GM21423 (cell line): ENCODE measurements at regions not wholly inside any gene's neighbourhood (a gene's known extent, or its start where the extent isn't known, plus 50 kb on each side); places are given as distances from the start of the nearest gene placed in this dataset.

Experiments used
- ATAC-seq: cut with Tn5 transposase; IDR thresholded peaks from one replicate; pipeline ENCODE4 v1.9.1; 2021; ENCODE audit warnings: mild to moderate bottlenecking, moderate library complexity; ENCODE audit not compliant: unreplicated experiment

DNA sequence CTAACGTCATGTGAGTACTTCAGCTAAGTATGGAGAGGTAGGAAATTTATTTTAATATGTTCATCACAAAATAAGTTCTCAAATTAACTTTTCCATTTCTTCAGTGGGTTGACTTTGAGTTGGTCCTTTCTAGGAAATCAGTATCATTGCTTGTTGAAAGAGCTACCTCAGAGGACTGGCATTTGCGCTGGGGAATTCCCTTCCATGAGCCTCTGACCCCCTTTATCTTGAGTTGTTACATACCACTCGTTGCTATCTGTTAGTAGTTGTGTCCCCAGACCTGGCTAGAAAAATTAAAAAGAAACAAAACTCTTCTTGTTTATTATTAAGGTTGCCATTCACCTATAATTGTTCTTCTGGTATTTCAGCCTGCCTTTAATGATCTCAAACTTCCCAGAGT lies 96.8 kb upstream of the ROBO2 start:
- no peak for ATAC-seq

DNA sequence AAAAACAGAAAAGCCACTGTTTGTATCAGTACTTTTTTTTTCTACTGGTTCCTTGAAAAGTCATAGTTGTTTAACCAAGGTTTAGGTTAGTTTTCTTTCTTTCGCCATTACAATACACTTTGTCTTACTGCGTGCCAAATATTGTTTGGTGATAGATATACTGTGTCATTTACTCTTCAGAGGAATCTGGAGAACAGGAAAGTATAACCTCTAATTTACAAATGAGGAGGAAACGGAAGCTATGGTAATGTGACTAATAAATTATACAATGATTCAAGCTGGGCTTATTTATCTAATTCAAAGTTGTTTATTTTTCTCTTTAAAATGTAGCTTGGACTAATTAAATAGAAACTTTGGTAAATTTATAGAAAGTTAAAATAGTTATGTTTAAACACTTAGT lies 96.2 kb upstream of the ROBO2 start:
- no peak for ATAC-seq

DNA sequence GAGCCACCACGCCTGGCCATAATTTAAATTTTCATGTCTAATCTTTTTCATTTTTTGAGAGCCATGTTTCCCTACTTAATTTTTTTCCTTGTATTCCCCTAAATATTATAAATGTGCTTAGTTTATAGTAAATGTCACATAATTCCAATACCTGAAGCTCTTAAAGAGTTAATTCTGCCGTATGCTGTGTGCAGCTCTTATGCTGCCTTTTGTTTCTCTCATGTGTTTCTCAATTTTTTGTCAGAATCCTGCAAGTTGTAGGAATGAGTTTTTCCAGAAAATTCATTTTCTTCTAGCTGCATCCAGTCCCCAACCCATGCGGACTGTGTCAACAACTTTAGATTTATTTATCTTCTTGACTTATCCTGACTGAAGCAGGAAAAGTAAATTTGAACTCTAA lies 90.9 kb upstream of the ROBO2 start:
- no peak for ATAC-seq

DNA sequence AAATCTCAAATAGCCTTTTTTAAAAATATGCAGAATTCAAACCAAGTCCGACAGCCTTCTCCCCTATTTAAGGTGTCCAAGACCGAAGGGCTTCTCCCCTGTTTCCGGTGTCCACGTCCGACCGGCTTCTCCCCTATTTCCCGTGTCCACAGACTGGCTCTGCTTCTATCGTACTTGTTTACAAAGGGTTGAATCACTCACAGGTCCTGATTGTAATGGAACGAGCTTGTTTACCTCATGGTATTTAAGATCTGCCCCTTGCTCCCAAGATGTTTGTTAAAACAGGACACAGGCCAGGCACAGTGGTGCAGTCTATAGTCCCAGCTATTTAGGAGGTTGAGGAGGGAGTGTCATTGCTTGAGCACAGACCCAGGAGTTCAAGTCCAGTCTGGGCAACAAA lies 90.4 kb upstream of the ROBO2 start:
- ATAC-seq, result no peak

DNA sequence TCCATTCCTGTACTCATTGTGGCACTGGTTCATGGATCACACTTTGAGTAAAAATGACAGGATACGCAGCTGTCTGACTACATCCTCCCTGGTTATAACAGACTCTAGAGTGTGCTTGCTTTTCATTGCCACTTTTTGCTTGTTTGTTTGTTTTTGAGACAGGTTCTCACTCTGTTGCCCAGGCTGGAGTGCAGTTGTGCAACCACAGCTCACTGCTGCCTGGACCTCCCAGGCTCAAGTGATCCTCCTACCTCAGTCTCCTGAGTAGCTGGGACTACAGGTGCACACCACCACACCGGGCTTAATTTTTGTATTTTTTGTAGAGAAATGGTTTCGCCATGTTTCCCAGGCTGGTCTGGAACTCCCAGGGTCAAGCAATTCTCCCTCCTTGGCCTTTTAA lies 89.3 kb upstream of the ROBO2 start:
- no peak for ATAC-seq

DNA sequence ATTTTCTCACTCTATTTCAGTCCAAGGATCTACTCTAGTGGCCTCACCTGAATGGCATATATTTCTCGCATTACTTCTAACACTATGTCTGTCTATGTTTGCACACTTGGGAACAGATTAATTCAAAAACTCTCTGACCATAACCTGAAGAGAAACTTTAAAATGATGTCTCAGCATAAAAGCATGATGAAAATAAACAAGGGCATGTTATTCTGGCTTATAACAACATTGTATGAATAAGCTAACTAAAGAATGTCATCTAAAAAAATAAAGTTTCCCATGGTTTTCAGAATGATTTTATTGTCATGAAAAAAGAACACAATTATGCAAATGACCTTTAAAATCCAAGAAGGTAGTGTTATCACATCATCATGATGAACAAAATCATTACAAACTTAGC lies 85.5 kb upstream of the ROBO2 start:
- ATAC-seq, result no peak

DNA sequence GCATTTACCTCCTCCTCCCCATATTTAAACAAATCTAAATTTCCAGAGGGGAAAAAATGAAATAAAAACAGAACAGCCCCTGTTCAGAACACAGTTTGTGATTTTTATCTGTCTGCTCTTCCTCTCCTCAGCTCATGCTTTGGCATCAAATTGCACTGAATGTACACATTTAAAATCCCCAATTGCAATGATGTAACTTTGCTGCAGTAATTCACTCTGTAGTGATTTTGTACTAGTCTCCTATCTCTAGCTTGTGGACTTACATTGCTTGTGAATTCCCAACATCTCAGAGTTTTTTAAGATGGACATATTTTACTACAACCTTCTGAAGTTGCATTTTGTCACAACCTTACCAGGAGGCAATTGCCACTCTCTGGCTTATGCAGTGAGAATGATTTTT lies 81.6 kb upstream of the ROBO2 start:
- ATAC-seq, result no peak

DNA sequence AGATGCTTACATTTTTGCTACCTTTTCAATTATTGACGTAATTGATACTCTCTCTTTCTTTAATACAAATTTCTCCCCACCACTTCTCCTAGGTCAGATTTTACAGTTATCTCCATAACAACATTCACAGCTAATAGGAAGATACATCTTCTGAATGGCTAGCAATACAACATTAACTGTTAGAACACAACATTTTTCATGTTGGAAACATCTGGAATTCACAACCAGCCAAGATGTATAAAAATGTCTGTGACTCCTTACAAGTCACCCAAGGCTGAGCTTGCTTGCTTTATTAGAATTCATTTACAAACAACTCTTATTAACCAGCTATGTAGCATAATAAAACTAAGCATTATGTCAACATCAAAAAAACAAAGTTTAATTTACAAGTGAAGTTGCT lies 81.0 kb upstream of the ROBO2 start:
- no peak for ATAC-seq

DNA sequence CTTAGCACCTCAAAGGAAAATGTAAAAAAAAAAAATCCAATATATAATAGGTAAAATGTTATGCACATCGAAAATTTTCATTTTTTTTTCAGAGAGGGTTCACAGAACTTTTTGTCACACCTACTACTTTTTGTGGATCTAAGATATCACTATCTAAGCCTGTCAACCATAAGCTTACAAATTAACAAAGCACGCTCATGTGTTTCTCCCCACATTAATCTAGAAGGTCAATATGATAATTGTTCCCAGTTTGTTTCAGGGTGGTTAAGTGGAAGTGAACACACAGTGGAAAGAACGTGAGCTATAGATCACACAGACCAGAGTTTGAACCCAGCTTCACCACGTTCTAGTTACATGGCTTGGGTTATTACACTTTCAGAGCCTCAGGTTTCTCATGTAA lies 78.6 kb upstream of the ROBO2 start:
- ATAC-seq, result no peak

DNA sequence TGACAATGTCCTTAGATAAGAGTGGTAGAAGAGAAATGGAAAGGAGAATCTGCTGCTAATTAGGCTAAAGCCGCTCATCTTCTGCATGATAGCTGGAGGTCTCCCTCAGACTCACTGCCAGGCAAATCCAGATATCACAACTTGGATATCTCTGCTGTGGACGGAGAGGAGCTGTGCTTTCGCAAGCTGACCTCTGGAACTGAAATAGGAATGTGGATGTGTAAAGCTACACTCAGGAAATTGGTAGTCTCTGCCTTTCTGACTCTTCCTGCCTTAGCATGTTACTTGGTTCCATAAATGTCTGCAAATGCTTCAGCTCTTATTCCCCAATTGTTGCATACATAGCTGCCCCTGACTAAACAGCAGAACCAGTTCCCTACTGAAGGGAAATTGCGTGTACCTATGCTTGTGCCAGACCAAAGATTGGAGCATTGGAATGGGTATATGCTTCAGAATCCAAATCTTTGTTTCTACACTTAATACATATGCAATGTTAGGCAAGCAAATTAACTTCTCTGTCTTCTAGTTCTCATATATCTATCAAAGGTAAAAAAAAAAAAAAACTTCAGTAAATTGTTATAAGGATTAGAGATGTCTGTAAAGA lies 74.7 kb upstream of the ROBO2 start:
- ATAC-seq, result no peak

DNA sequence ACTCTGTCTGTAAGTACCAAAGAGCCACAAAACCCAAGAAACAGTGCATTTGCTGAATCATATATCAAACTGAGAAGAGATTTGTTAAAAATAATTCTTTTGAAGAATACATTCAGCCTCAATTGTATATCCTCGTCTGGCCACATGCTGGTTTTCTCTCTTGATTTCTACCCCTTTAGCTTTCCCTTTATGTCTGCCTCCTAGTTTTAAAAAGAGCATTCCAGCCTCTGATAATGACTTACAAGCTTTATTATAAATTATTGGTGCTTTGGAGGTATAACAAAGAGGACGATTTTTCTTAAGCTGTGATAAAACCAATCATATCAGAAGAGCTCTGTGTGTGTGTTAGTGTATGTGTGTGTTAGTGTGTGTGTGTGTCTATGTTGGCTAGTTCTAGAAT lies 70.4 kb upstream of the ROBO2 start:
- ATAC-seq, result no peak

DNA sequence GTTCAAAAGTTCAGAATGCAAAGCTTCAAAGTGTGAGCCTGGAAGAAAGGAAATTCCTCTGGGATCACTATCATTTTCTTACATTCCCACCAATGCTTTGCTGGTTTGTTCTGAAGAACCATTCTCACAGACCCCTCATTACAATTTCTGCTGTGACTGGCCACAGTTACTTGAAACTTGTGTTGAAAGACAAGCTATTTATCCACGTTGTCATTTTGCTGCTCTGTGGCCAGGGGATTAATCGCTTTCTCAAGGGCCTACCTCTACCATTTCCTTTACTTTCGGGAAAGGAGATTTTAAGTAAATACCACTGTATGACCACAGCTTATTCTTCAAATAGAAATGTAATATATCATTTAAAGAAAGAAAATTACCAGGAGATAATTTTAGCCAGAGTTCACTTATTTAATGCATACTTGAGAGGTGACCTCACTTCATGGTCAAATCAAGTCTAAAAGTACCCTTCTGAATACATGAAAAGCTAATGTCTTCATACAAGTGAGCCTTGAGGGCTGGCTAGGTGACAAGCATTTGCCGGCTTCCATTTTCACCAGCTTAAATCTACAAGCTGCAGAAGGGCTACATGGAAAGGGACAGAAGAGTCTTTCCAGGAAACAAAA lies 69.8 kb upstream of the ROBO2 start:
- no peak for ATAC-seq

DNA sequence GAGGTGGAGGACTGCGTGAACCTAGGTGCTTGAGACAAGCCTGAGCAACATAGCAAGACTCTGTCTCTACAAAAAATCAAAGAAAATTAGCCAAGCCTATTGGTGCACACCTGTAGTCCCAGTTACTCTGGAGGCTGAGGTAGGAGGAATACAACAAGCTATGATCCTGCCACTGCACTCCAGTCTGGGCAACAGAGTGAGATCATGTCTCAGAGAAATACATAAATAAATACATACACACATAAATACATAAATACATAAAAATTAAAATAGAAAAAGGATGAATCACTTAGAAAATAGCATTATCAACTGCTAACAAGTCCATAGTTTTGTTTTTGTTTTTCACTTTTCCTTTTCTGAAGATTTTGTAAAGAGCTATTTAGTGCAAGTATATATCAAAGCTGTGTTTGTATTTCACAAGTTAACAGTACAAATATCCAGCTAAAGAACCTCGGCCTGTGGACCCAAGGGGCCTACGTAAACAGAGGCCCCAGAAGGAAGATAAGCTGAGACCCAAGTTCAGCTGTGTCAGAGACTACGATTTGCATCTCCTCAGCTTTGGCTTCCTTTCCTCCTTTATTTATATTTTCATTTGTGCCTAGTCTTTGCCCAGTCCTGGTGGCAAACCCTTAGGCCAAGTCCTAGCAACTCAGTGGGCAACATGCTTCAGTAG lies 67.1 kb upstream of the ROBO2 start:
- ATAC-seq, result no peak

DNA sequence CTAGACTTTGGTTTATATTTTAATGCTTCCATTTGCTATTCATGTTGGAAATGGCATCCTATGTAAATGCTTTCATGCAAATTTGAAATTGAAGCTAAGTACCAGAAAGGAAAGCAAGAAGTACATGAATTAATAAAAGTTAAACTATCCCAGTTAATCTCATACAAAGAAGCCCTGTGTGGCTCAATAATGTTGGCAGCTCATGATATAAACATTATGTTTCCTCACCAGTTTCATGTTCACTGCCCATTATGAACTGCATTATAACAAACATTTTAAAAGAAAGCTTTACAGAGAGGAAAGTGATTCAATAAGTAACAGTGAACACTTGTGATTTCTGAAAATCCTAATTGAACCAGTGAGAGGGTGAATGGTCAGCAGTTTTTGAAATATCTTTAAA lies 62.9 kb upstream of the ROBO2 start:
- ATAC-seq, result no peak

DNA sequence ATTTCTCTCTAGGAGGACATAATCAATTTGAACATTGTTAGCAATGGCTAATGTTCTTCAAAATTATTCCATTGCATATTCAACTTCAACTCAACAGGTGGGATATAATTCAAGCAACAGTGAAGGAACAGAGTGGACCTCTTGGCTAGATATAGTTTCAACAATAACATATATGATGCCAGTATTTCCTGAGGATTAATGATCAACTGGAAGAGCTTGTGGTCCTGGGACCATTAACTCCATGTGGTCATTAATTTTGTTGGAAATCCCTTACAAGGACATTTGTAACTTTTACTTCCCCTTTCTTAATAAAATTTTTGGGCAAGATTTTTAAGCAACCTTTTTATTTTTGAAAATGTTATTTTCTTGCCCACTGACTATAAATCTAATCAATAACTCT lies 54.3 kb upstream of the ROBO2 start:
- no peak for ATAC-seq

DNA sequence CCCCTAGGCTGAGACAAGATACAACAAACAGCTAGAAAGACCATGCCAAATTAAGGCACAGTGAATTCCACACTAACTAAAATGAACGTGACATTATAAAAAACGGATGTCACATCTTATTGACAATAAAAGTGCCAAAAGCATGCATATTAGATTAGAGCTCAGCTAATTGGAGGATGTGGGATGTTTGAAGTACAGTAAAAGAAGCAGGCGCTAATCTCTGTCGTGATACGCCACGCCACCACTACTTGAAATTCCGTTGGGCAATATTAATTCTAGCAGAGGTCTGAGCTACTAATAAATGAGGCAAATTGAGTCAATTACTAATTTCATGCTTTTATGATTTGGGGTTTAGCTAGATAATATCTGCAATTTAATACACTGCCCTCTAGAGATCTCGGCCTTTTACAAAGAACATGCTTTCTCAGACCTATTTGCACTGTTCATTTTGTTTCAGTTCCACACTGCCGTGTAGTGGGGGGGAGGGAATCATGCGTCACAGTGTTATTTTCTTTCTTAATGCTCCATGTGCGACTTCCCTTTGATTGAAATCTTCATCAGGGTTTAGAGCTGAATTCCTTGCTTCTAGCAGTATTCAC lies 52.9 kb upstream of the ROBO2 start:
- ATAC-seq, result no peak
